ENCODE measurements at regions not wholly inside any gene's neighbourhood (a gene's known extent, or its start where the extent isn't known, plus 50 kb on each side); places are given as distances from the start of the nearest gene placed in this dataset.

DNA sequence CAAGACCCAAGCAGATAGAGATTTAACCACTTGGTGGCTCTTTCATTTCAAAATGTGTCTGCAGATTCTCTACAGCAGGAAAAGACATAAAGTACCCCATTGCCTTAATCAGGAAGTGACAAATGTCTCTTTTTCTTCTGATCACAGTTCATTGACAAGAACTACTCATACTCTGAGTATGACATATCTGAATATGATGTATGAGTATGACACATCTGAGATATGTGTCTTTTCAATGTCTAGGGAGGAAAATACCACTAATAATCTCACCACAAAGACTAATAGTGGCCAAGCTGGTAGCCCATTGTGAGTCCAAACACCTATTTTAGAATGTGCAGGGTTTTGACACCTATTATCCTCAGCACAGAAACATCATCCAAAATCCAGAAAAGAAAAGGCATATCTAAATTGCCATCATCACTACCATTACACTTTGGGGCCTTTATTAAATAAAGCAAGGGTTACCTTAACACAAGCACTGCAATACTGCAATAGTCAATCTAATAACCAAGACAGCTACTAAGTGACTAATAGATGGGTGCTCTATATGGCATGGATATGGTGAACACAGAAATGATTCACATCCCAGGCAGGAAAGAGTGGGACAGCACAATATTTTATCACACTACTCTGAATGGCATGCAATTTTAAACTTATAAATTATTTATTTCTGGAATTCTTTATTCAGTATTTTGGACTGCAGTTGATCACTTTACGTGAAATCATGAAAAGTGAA, 243.7 kb upstream of the FAR2 start:
- no peak for TF ChIP-seq POLR2AphosphoS5 (IDR thresholded peaks at IDR 0.05; ENCODE audit: low read depth, low read length)
- no peak for TF ChIP-seq POLR2A (IDR thresholded peaks at IDR 0.05; ENCODE audit: low read depth, low read length)
- no peak for TF ChIP-seq TAF1 (IDR thresholded peaks at IDR 0.05; ENCODE audit: borderline replicate concordance, low read depth, low read length)
